CD4-positive, alpha-beta memory T cell (primary cell): ENCODE measurements at regions not wholly inside any gene's neighbourhood (a gene's known extent, or its start where the extent isn't known, plus 50 kb on each side); places are given as distances from the start of the nearest gene placed in this dataset.

Experiments
- CTCF ChIA-PET: fragments of 350-600 bp; sonication (Branson Sonifier 250); formaldehyde crosslinking; loops from one replicate; lab custom pipeline; 2021; ENCODE audit warnings: inconsistent platforms; ENCODE audit not compliant: partially characterized antibody; lab: Charles Lee
- POLR2A ChIA-PET: fragments of 350-600 bp; sonication (Branson Sonifier 250); formaldehyde crosslinking; loops from one replicate; lab custom pipeline; 2021; ENCODE audit not compliant: partially characterized antibody; lab: Charles Lee
- DNase-seq, 5 donors: peaks; one replicate each; pipeline versions ENCODE4 v3.0.0 to v3.0.0-alpha.2; 2020 to 2022; ENCODE audit warnings: mixed read lengths in 1 of 5
- H3K27ac ChIP-seq: one replicate; pipeline ENCODE4 v1.7.0; 2013; ENCODE audit warnings: low read depth, low read length
- H3K27me3 ChIP-seq: 2 replicates; pipeline ENCODE4 v1.7.0; 2013; ENCODE audit warnings: mild to moderate bottlenecking, low read length, moderate library complexity; ENCODE audit not compliant: insufficient read depth
- H3K36me3 ChIP-seq: 2 replicates; pipeline ENCODE4 v1.7.0; 2013; ENCODE audit warnings: mild to moderate bottlenecking, low read length, moderate library complexity; ENCODE audit not compliant: insufficient read depth
- H3K4me1 ChIP-seq: 2 replicates; pipeline ENCODE4 v1.7.0; 2013; ENCODE audit warnings: mild to moderate bottlenecking, low read length, moderate library complexity; ENCODE audit not compliant: insufficient read depth
- H3K4me3 ChIP-seq, 2 donors: one replicate each; pipeline ENCODE4 v1.7.0; 2013; ENCODE audit warnings: low read length in 2 of 2, mild to moderate bottlenecking in 1 of 2
- H3K9me3 ChIP-seq, 2 donors: one replicate each; pipeline ENCODE4 v1.7.0; 2013; ENCODE audit warnings: low read length in 2 of 2, control low read depth in 1 of 2; ENCODE audit not compliant: control insufficient read depth in 1 of 2
- H3K27ac Mint-ChIP-seq, 7 donors: one replicate each; pipeline ENCODE4 v1.8.0; 2020 to 2021; ENCODE audit warnings: mixed read lengths in 7 of 7, mild to moderate bottlenecking in 6 of 7, inconsistent platforms in 3 of 7, moderate library complexity in 3 of 7
- H3K27me3 Mint-ChIP-seq, 2 donors: one replicate each; pipeline ENCODE4 v1.8.0; 2020 to 2021; ENCODE audit warnings: mixed read lengths in 2 of 2
- H3K36me3 Mint-ChIP-seq, 2 donors: one replicate each; pipeline ENCODE4 v1.8.0; 2020 to 2021; ENCODE audit warnings: mixed read lengths in 2 of 2, inconsistent platforms in 1 of 2, mild to moderate bottlenecking in 1 of 2
- H3K4me1 Mint-ChIP-seq, 4 donors: one replicate each; pipeline ENCODE4 v1.8.0; 2020 to 2021; ENCODE audit warnings: mixed read lengths in 4 of 4, mild to moderate bottlenecking in 1 of 4
- H3K4me3 Mint-ChIP-seq, 8 donors: one replicate each; pipeline ENCODE4 v1.8.0; 2020 to 2021; ENCODE audit warnings: mixed read lengths in 8 of 8, mild to moderate bottlenecking in 7 of 8, moderate library complexity in 6 of 8, inconsistent platforms in 3 of 8
- H3K9me3 Mint-ChIP-seq, 8 donors: one replicate each; pipeline ENCODE4 v1.8.0; 2020 to 2021; ENCODE audit warnings: mixed read lengths in 8 of 8, mild to moderate bottlenecking in 5 of 8, inconsistent platforms in 3 of 8, moderate library complexity in 1 of 8
- intact Hi-C: fragments of 100-400 bp; cut with micrococcal nuclease; formaldehyde crosslinking; loops from one replicate; pipeline ENCODE4 v1.15.1; 2023

GRCh38 chr6:4446982-4447381 is 311.6 kb upstream of the ECI2 start:
- H3K27me3 Mint-ChIP-seq: peaks cover 8% of the 10 kb centered on the region in 2 donors
- DNase-seq: no peak
- peaks cover 3% of the 10 kb centered on the region for H3K27me3 ChIP-seq
- H3K9me3 ChIP-seq: no peaks in the 10 kb centered on the region
- no peaks in the 10 kb centered on the region for H3K36me3 Mint-ChIP-seq
- no peak overlapping the region for H3K27ac ChIP-seq
- H3K27ac Mint-ChIP-seq: no peak overlapping the region
- no peaks in the 10 kb centered on the region for H3K36me3 ChIP-seq
- no peak overlapping the region for H3K4me3 Mint-ChIP-seq
- H3K4me1 Mint-ChIP-seq: no peaks in the 10 kb centered on the region
- ChIA-PET CTCF (no interaction called here), POLR2A (no interaction called here)
- H3K9me3 Mint-ChIP-seq: peaks cover 0 to 8% (median 5%) of the 10 kb centered on the region in 8 donors
- no peaks in the 10 kb centered on the region for H3K4me1 ChIP-seq
- no peak overlapping the region for H3K4me3 ChIP-seq
- intact Hi-C loops: no loop called here

GRCh38 chr6:4441981-4442434 is 306.6 kb upstream of the ECI2 start:
- Mint-ChIP-seq H3K9me3 (peaks cover 0 to 2% (median 0%) of the 10 kb centered on the region in 8 donors), H3K27me3 (peaks cover 3% of the 10 kb centered on the region in 2 donors), H3K4me1 (no peaks in the 10 kb centered on the region), H3K4me3 (no peak overlapping the region), H3K36me3 (no peaks in the 10 kb centered on the region), H3K27ac (no peak overlapping the region)
- Histone ChIP-seq H3K36me3 (no peaks in the 10 kb centered on the region), H3K4me1 (no peaks in the 10 kb centered on the region), H3K27ac (no peak overlapping the region), H3K4me3 (no peak overlapping the region), H3K9me3 (no peaks in the 10 kb centered on the region), H3K27me3 (no peaks in the 10 kb centered on the region)
- ChIA-PET CTCF (no interaction called here), POLR2A (no interaction called here)
- DNase-seq: no peak
- intact Hi-C loops: no loop called here

- no peaks in the 10 kb centered on the region for H3K27me3 ChIP-seq
- no peak overlapping the region for H3K4me3 ChIP-seq
- Mint-ChIP-seq H3K4me3 (no peak overlapping the region), H3K27me3 (peaks cover 0 to 3% of the 10 kb centered on the region in 2 donors), H3K9me3 (peaks cover 0 to 2% (median 0%) of the 10 kb centered on the region in 8 donors), H3K4me1 (no peaks in the 10 kb centered on the region), H3K27ac (no peak overlapping the region), H3K36me3 (no peaks in the 10 kb centered on the region)
- H3K27ac ChIP-seq: no peak overlapping the region
- H3K9me3 ChIP-seq: no peaks in the 10 kb centered on the region
- DNase-seq: no peak
- no peaks in the 10 kb centered on the region for H3K4me1 ChIP-seq
- CTCF ChIA-PET: no interaction called here
- H3K36me3 ChIP-seq: no peaks in the 10 kb centered on the region
- POLR2A ChIA-PET: no interaction called here
- intact Hi-C loops: no loop called here
Observed at GRCh38 chr6:4439159-4439558, 303.8 kb upstream of the ECI2 start.

DNA sequence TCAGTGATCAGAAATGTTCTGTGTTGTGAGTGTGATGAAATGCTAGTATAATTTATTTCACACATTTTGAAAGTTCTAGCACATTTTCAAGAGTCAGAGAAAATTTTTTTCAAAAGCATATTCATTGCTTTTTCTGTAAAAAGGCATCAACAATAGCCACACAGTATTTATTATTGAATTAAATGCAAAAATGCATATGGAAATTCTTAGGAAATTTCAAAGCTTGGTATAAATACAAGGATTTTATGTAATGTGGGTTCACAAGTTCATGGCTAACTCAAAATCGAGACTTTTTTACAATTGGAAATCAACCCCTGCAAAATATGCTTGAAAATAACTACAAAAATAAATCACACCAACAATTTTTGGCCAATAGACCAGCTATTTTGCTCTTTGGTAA is 302.0 kb upstream of the ECI2 start:
- peaks cover 0 to 2% (median 0%) of the 10 kb centered on the region in 8 donors for H3K9me3 Mint-ChIP-seq
- no peak overlapping the region for H3K4me3 Mint-ChIP-seq
- no peak overlapping the region for H3K4me3 ChIP-seq
- no peaks in the 10 kb centered on the region for H3K9me3 ChIP-seq
- DNase-seq: no peak
- no peaks in the 10 kb centered on the region for H3K4me1 Mint-ChIP-seq
- no peak overlapping the region for H3K27ac Mint-ChIP-seq
- no peaks in the 10 kb centered on the region for H3K36me3 ChIP-seq
- H3K4me1 ChIP-seq: no peaks in the 10 kb centered on the region
- no peaks in the 10 kb centered on the region for H3K27me3 ChIP-seq
- CTCF ChIA-PET: no interaction called here
- intact Hi-C loops: no loop called here
- no peaks in the 10 kb centered on the region for H3K36me3 Mint-ChIP-seq
- peaks cover 0 to 5% of the 10 kb centered on the region in 2 donors for H3K27me3 Mint-ChIP-seq
- no peak overlapping the region for H3K27ac ChIP-seq
- POLR2A ChIA-PET: no interaction called here

DNA sequence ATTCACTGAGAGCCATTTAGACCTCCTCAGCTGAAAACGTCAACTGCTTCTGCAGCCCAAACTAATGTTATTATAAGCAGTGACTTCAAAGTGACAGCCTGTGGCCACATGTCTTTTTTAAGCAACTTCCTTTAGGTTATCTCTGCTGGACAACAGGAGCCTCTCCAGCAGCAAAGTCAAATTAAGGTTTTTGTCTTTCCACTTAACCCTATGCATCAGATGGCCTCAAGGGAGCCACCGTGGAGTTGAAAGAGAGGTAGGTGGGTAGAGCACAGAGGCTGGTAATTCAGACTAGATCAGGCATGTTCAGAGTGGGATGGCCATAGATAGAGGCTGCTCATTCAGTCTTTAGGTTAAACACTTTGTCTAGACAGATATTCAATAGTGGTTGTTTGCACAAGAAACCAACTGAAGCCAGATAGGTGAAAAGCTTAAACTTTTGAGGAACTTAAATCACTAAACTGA is 300.6 kb upstream of the ECI2 start:
- Mint-ChIP-seq H3K27ac (peak overlapping the region in 1 of 7 donors; percentile 6), H3K9me3 (peaks cover 0 to 2% (median 0%) of the 10 kb centered on the region in 8 donors), H3K4me3 (no peak overlapping the region), H3K36me3 (no peaks in the 10 kb centered on the region), H3K4me1 (no peaks in the 10 kb centered on the region), H3K27me3 (peaks cover 0 to 5% of the 10 kb centered on the region in 2 donors)
- Histone ChIP-seq H3K27ac (no peak overlapping the region), H3K4me1 (no peaks in the 10 kb centered on the region), H3K36me3 (no peaks in the 10 kb centered on the region), H3K27me3 (no peaks in the 10 kb centered on the region), H3K4me3 (no peak overlapping the region), H3K9me3 (no peaks in the 10 kb centered on the region)
- DNase-seq: no peak
- intact Hi-C loops: no loop called here
- ChIA-PET CTCF (interaction anchor here (0.5 to 1.2 kb wide), 2 partner anchors 9 to 148 kb away, joined by 3 read pairs; no protein-coding TSS in a partner anchor), POLR2A (no interaction called here)

- no peak overlapping the region for H3K4me3 Mint-ChIP-seq
- H3K9me3 ChIP-seq: no peaks in the 10 kb centered on the region
- no peak overlapping the region for H3K27ac ChIP-seq
- peaks cover 0 to 2% (median 0%) of the 10 kb centered on the region in 8 donors for H3K9me3 Mint-ChIP-seq
- no peak for DNase-seq
- H3K36me3 ChIP-seq: no peaks in the 10 kb centered on the region
- no peaks in the 10 kb centered on the region for H3K4me1 Mint-ChIP-seq
- H3K27me3 ChIP-seq: no peaks in the 10 kb centered on the region
- intact Hi-C loops: no loop called here
- POLR2A ChIA-PET: no interaction called here
- peaks cover 0 to 5% of the 10 kb centered on the region in 2 donors for H3K27me3 Mint-ChIP-seq
- no peaks in the 10 kb centered on the region for H3K36me3 Mint-ChIP-seq
- H3K4me3 ChIP-seq: no peak overlapping the region
- CTCF ChIA-PET: no interaction called here
- no peak overlapping the region for H3K27ac Mint-ChIP-seq
- no peaks in the 10 kb centered on the region for H3K4me1 ChIP-seq
Observed at GRCh38 chr6:4434655-4435054, 299.3 kb upstream of the ECI2 start.

DNA sequence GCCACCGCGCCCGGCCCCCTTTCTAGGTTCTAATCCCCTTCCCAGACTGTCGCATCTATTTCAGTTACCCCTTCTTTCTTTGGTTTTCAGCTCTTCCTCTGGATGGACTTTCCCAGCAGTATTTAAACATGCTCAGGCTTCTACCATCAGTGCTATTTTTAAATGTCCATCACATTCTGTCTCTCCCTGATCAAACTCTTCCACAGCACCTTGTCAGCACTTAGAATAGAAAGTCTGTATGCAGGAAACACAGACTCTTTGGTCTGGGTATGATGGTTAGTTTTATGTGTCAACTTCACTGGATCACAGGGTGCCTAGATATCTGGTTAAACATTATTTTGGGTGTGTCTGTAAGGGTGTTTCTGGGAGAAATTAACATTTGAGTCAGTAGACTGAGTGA is 297.8 kb upstream of the ECI2 start:
- H3K4me1 ChIP-seq: no peaks in the 10 kb centered on the region

More for the DNA sequence above, 297.8 kb upstream of the ECI2 start:
- no peak overlapping the region for H3K27ac Mint-ChIP-seq
- no peak for DNase-seq
- peaks cover 0 to 5% (median under 1%) of the 10 kb centered on the region in 8 donors for H3K9me3 Mint-ChIP-seq
- ChIA-PET POLR2A (no interaction called here), CTCF (no interaction called here)
- intact Hi-C loops: no loop called here
- H3K4me3 ChIP-seq: no peak overlapping the region
- no peaks in the 10 kb centered on the region for H3K27me3 ChIP-seq
- H3K27ac ChIP-seq: no peak overlapping the region
- peaks cover 0 to 5% of the 10 kb centered on the region in 2 donors for H3K27me3 Mint-ChIP-seq
- H3K36me3 Mint-ChIP-seq: no peaks in the 10 kb centered on the region
- no peaks in the 10 kb centered on the region for H3K36me3 ChIP-seq
- no peaks in the 10 kb centered on the region for H3K9me3 ChIP-seq
- no peak overlapping the region for H3K4me3 Mint-ChIP-seq
- no peaks in the 10 kb centered on the region for H3K4me1 Mint-ChIP-seq
